Frontal cortex (tissue), 3 donors: ENCODE measurements at regions not wholly inside any gene's neighbourhood (a gene's known extent, or its start where the extent isn't known, plus 50 kb on each side); places are given as distances from the start of the nearest gene placed in this dataset.
A peak's percentile ranks its signal among the peaks of the same experiment; 100 is the strongest.
"Not testable (repeated sequence)": the region's sequence is repeated elsewhere in the genome, so short reads cannot be mapped to it uniquely, and the experiment has no call there.

Experiments used
- DNase-seq, 2 donors: peaks; one replicate each; pipeline ENCODE4 v3.0.0; 2012; ENCODE audit warnings: low spot score in 2 of 2
- FAIRE-seq: peaks from 2 replicates; lab custom pipeline; 2012; peaks lifted over from hg19 to GRCh38; lab: Jason Lieb, UNC
- donor health status: control.
- donor health status: control.
- donor health status: control.

DNA sequence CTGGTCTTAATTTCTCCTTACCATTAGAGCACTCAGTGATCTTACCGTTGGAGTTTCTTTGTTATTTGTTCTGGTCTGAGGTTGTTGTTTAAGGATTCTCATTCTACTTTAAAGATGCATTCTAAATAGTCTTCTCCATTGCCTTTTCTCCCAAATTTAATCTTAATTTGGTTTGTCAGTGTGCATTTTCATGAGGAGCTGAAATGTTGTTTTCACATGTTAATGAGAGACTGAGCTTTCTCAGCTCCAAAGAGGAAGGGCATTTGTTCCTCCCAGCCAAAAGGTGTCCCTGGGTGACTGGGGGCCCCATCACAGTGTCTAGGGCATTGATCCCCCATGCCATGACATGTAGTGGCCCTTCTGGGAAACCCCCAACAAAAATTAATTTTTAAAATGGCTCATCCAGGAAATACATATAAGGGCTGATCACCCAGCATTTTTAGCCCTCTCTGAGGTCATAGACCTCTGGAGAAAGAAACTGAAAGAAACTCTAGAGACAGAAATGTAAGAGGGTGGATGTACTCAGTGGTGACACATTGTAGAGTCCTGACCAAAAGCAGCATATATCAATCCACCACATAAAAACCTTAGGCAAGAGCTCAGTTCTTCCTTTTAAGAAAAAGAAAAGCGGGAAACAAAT is 240.4 kb upstream of the RAI14 start:
- DNase-seq (no peak), FAIRE-seq (no peak)

DNA sequence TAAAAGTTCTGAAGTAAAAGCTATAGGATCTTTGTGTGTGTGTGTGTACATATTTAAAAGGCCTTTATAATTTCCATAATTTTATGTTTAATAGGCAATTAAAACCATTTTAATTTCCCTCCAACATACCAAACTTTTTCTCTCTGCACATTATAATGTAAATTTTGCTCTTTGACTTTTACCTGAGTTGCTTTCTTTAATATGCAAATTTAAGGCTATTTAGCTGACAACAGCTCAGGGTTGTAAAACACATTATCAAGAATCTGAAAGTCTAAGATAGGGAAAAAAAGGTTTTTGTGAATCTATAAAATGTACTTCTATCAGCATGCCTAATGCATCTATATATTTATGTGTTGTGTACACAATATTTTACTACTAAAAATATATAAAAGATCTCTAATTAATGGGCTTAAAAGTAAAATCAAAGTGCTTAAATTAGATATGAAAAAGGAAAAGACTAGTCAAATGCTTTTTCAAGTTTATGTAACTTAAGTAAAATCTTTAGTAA is 239.6 kb upstream of the RAI14 start:
- FAIRE-seq (no peak), DNase-seq (no peak)

GRCh38 chr5:34420191-34420590 is 235.9 kb upstream of the RAI14 start:
- FAIRE-seq, DNase-seq: not testable (repeated sequence)

GRCh38 chr5:34436761-34437501 is 219.2 kb upstream of the RAI14 start:
- FAIRE-seq: no peak

GRCh38 chr5:34439601-34440000 is 216.5 kb upstream of the RAI14 start:
- FAIRE-seq: no peak

More at GRCh38 chr5:34436761-34437501, 219.2 kb upstream of the RAI14 start:
- no peak for DNase-seq

GRCh38 chr5:34441767-34442166 is 214.4 kb upstream of the RAI14 start:
- not testable (repeated sequence) for FAIRE-seq, DNase-seq

More at GRCh38 chr5:34439601-34440000, 216.5 kb upstream of the RAI14 start:
- DNase-seq: no peak

GRCh38 chr5:34447424-34447823 is 208.7 kb upstream of the RAI14 start:
- FAIRE-seq (no peak), DNase-seq (no peak)

- FAIRE-seq: no peak
These were observed 206.5 kb upstream of the RAI14 start for GRCh38 chr5:34449639-34450038.

GRCh38 chr5:34450338-34450737 is 205.8 kb upstream of the RAI14 start:
- DNase-seq (no peak), FAIRE-seq (no peak)

More at GRCh38 chr5:34449639-34450038, 206.5 kb upstream of the RAI14 start:
- no peak for DNase-seq

DNA sequence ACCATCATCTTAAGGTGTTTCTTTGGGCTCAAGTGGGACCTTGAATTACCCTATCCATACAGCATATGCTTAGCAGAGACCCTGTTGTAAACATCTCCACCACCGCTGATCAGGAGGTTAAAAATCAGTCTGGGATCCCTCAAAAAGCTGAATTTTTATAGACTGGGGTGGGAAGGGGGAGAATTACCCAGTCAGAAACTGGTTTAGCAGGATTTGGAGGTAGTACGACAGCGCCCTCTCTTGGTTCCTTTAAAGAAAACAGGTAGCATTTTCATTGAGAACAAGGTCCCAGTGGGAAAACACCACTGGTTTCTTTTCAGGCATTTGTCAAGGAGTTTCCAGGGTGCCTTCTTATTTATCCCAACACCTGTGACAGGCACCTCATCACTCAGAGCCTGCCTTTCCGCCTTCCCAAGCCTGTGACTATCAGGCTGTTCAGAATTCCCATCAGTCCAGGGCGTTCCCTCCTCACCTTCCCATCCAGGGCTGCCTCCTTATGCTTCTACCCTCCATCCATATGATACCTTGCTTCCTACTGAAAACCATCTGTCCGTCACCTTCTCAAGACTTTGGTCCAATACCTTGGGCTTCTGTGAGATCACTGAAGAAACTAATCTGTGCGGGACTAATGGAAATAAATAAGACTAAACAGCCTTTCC is 203.8 kb upstream of the RAI14 start:
- FAIRE-seq: no peak

DNA sequence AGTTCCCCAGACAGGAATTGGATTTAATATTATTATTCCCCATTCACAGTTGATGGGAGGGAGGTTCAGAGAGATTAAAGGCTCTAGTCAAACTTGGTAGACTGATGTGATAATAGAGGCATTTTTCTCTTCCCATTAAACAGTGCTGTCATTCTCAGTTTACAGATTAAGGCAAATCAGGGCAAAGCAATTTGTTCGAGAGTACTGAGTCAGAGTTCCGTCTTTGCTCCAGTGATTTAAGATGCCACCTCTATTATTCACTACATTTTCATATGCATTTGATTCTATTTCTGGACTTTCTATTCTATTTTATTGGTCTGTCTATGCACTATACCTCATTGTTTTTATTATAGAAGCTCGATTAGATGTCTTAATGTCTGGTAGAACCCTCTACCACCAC is 201.0 kb upstream of the RAI14 start:
- FAIRE-seq (no peak), DNase-seq (no peak)

More for the DNA sequence above, 203.8 kb upstream of the RAI14 start:
- no peak for DNase-seq

- DNase-seq (no peak), FAIRE-seq (no peak)
These were observed 196.2 kb upstream of the RAI14 start for GRCh38 chr5:34459908-34460307.

GRCh38 chr5:34460496-34460895 is 195.6 kb upstream of the RAI14 start:
- DNase-seq (no peak), FAIRE-seq (no peak)

GRCh38 chr5:34464829-34465228 is 191.3 kb upstream of the RAI14 start:
- FAIRE-seq (no peak), DNase-seq (no peak)

GRCh38 chr5:34465301-34465700 is 190.8 kb upstream of the RAI14 start:
- DNase-seq: not testable (repeated sequence)
- FAIRE-seq: peak; percentile 83

DNA sequence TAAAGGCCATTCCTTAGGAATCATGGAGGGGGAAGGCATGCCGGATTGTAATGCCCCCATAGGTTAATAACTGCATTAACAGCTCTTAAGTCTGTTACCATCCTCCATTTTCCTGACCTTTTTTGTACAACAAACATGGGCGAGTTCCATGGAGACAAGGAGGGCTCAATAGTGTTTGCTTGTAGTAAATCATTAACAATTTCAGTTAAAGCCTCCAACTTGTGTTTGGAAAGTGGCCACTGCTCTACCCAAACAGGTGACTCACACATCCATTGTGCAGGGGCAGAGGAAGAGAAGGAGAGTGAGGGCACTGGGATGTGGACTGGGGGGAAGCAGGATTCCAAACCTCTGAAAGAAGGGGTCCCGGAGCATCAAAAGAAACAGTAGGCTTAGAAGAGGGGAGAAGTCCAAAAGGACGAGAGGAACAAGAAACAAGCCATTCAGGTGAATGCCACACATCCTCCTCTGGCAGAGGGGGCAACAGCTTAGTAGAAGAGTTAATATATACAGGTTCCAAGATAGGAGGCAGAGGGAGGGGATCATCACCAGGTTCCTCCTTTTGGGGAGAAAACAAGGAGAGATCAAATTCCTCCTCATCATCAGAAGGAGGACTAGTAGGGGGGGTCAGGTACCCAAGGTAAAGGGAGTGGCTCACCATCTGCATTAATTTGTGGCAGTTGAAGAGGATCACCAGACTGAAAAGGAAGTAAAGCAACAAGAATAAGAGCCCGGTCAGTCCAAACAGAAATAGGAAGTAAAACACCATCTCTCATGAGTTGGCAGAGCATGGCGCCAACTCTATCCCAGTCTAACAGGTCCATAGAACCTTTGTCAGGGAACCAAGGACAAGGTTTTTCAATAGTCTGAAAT is 189.4 kb upstream of the RAI14 start:
- not testable (repeated sequence) for DNase-seq, FAIRE-seq

DNA sequence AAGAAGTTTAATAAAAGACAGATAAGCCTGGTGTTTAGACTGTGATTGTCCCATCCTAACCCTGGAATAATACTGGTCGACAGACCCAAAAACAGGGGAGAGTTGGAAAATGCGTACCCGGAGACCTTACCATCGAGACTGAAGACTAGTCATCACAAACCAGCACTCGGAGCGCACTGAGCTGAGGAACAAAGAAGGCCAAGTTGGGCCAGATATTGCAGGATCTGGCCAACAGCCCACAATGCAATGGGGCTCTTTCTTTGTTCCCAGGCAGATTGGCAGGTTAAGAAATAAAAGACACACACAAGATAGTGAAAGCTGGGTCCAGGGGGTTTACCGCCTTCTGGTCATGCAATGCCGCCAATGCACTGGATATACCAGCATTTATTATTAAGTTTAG is 188.7 kb upstream of the RAI14 start:
- DNase-seq (no peak), FAIRE-seq (no peak)

DNA sequence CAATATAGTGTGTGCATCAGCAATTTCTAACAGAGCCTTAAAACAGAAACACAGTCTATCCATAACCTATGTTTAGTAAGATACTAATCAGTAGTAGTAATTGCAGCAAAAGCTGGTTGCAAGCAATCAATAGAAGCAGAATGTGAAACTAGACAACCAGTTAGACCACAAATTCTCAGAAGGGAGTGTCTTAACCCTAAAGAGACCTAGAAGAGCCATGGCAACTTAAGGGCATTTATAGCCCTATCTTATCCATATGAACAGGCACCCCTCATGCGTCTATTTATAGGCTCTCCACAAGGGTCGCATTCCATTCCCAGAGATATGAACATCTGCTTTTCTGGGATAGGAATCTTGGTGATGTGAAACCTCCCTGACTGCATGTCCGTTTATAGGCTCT is 188.1 kb upstream of the RAI14 start:
- FAIRE-seq, DNase-seq: not testable (repeated sequence)

DNA sequence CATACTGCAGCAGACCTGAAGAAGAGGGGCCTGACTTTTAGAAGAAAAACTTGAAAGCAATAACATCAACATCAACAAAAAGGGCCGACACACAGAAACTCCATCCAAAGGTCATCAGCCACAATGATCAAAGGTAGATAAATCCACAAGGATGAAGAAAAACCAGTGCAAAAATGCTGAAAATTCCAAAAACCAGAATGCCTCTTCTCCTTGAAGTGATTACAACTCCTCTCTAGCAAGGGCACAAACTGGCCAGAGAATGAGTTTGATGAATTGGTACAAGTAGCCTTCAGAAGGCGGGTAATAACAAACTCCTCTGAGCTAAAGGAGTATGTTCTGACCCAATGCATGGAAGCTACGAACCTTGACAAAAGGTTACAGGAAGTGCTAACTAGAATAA is 186.2 kb upstream of the RAI14 start:
- FAIRE-seq (no peak), DNase-seq (no peak)

- DNase-seq (peak in 1 of 2 donors; percentile 58), FAIRE-seq (peak; percentile 84)
These were observed 181.5 kb upstream of the RAI14 start for GRCh38 chr5:34474573-34475021.
